ENCODE measurements at regions not wholly inside any gene's neighbourhood (a gene's known extent, or its start where the extent isn't known, plus 50 kb on each side); places are given as distances from the start of the nearest gene placed in this dataset.

DNA sequence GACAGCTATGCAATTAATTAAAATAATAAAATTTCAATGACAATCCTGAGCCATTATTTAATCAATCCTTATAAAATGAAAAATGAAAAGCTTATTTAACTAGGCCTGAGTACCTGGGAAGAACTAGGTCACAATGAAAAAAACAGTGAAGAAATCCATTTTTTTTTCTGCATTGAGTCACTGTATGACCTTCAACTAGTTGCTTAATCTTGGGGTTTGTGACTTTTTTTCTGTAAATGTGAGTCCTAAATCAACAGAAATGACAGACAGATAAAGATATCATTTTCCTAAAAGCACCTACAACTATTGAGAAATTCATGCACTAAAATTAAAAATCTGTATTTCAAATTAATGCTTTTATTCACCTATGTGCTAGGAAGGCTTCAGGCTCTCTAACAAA is 96.8 kb downstream of the TMEM26 start:
- Histone ChIP-seq H3K9me3 (ENCODE audit: control extremely low read depth in 1 of 5, control insufficient read depth in 4 of 5, insufficient read depth in 2 of 5, low read depth in 1 of 5, low read length in 4 of 5) (no peaks in the 10 kb centered on the region), H3K4me1 (ENCODE audit: control extremely low read depth in 1 of 4, control insufficient read depth in 4 of 4, insufficient read depth in 4 of 4, low read length in 3 of 4) (no peaks in the 10 kb centered on the region), H3K4me3 (ENCODE audit: control insufficient read depth in 1 of 7, extremely low read depth in 1 of 7, insufficient read depth in 4 of 7, low read depth in 2 of 7, low read length in 6 of 7) (no peak overlapping the region), H3K27me3 (replicated peaks in 2 of 5; ENCODE audit: control insufficient read depth in 4 of 5, insufficient read depth in 5 of 5, low read length in 4 of 5) (no peaks in the 10 kb centered on the region), H3K27ac (ENCODE audit: insufficient read depth in 1 of 2, low read depth in 1 of 2, low read length in 2 of 2, poor library complexity in 1 of 2, severe bottlenecking in 2 of 2) (no peak overlapping the region), H3K36me3 (ENCODE audit: control insufficient read depth in 4 of 4, insufficient read depth in 4 of 4, low read length in 3 of 4) (no peaks in the 10 kb centered on the region)
- no peak for DNase-seq
- CTCF ChIA-PET = no interaction called here
- POLR2A ChIA-PET = no interaction called here

DNA sequence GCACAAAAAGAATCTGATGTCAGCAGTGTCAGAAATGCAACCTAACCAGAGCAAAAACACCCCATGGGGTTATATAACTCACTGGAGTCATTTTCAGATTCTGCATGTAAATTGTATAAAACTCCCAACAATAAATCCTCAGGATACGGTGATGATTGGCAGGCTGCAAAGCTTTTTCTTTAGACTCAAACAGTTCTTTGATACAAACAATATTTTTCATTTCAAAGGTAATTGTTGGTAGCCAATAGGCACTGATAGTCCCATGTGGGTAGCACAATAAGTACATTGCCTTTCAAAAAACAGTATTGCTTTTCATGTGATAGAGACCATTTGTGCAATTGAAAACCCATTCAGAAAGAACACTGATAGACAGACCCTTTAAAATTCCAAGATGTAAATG is 98.0 kb downstream of the TMEM26 start:
- no peak overlapping the region for H3K27ac ChIP-seq (ENCODE audit: insufficient read depth in 1 of 2, low read depth in 1 of 2, low read length in 2 of 2, poor library complexity in 1 of 2, severe bottlenecking in 2 of 2)
- H3K27me3 ChIP-seq (replicated peaks in 2 of 5; ENCODE audit: control insufficient read depth in 4 of 5, insufficient read depth in 5 of 5, low read length in 4 of 5) = no peaks in the 10 kb centered on the region
- no peaks in the 10 kb centered on the region for H3K36me3 ChIP-seq (ENCODE audit: control insufficient read depth in 4 of 4, insufficient read depth in 4 of 4, low read length in 3 of 4)
- H3K4me1 ChIP-seq (ENCODE audit: control extremely low read depth in 1 of 4, control insufficient read depth in 4 of 4, insufficient read depth in 4 of 4, low read length in 3 of 4) = no peaks in the 10 kb centered on the region
- WGBS (ENCODE audit: insufficient coverage) = no CpG with 5 or more reads among the region's 1 CpG
- ChIA-PET CTCF (no interaction called here), POLR2A (no interaction called here)
- DNase-seq = no peak
- no peaks in the 10 kb centered on the region for H3K9me3 ChIP-seq (ENCODE audit: control extremely low read depth in 1 of 5, control insufficient read depth in 4 of 5, insufficient read depth in 2 of 5, low read depth in 1 of 5, low read length in 4 of 5)
- no peak overlapping the region for H3K4me3 ChIP-seq (ENCODE audit: control insufficient read depth in 1 of 7, extremely low read depth in 1 of 7, insufficient read depth in 4 of 7, low read depth in 2 of 7, low read length in 6 of 7)

- Histone ChIP-seq H3K27me3 (replicated peaks in 2 of 5; ENCODE audit: control insufficient read depth in 4 of 5, insufficient read depth in 5 of 5, low read length in 4 of 5) (no peaks in the 10 kb centered on the region), H3K4me1 (ENCODE audit: control extremely low read depth in 1 of 4, control insufficient read depth in 4 of 4, insufficient read depth in 4 of 4, low read length in 3 of 4) (no peaks in the 10 kb centered on the region), H3K36me3 (ENCODE audit: control insufficient read depth in 4 of 4, insufficient read depth in 4 of 4, low read length in 3 of 4) (no peaks in the 10 kb centered on the region), H3K4me3 (ENCODE audit: control insufficient read depth in 1 of 7, extremely low read depth in 1 of 7, insufficient read depth in 4 of 7, low read depth in 2 of 7, low read length in 6 of 7) (no peak overlapping the region), H3K9me3 (ENCODE audit: control extremely low read depth in 1 of 5, control insufficient read depth in 4 of 5, insufficient read depth in 2 of 5, low read depth in 1 of 5, low read length in 4 of 5) (no peaks in the 10 kb centered on the region), H3K27ac (ENCODE audit: insufficient read depth in 1 of 2, low read depth in 1 of 2, low read length in 2 of 2, poor library complexity in 1 of 2, severe bottlenecking in 2 of 2) (no peak overlapping the region)
- ChIA-PET POLR2A (no interaction called here), CTCF (no interaction called here)
- DNase-seq = no peak
- no CpG with 5 or more reads among the region's 2 CpGs for WGBS (ENCODE audit: insufficient coverage)
These were observed 98.7 kb downstream of the TMEM26 start for GRCh38 chr10:61354401-61354975.

DNA sequence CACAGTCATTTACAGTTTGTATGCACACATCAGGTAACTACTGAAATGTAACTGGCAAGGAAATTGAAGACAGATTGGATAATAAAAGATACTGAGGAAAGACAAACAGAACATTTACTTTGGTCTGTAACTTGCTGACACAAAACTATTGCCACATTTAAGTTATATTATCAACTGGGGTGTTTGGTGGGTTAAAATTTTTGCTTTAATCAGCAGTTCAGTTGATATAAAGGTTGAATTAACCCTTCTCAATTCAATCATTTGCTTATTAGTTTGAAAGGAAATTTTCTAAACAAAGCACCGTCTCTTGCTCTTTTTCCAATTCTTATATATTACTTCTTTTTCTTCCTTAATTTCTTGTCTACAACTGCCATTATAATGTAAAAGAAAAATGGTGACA is 102.4 kb downstream of the TMEM26 start:
- Histone ChIP-seq H3K36me3 (ENCODE audit: control insufficient read depth in 4 of 4, insufficient read depth in 4 of 4, low read length in 3 of 4) (no peaks in the 10 kb centered on the region), H3K27ac (ENCODE audit: insufficient read depth in 1 of 2, low read depth in 1 of 2, low read length in 2 of 2, poor library complexity in 1 of 2, severe bottlenecking in 2 of 2) (no peak overlapping the region), H3K27me3 (replicated peaks in 2 of 5; ENCODE audit: control insufficient read depth in 4 of 5, insufficient read depth in 5 of 5, low read length in 4 of 5) (no peaks in the 10 kb centered on the region), H3K9me3 (ENCODE audit: control extremely low read depth in 1 of 5, control insufficient read depth in 4 of 5, insufficient read depth in 2 of 5, low read depth in 1 of 5, low read length in 4 of 5) (no peaks in the 10 kb centered on the region), H3K4me3 (ENCODE audit: control insufficient read depth in 1 of 7, extremely low read depth in 1 of 7, insufficient read depth in 4 of 7, low read depth in 2 of 7, low read length in 6 of 7) (no peak overlapping the region), H3K4me1 (ENCODE audit: control extremely low read depth in 1 of 4, control insufficient read depth in 4 of 4, insufficient read depth in 4 of 4, low read length in 3 of 4) (no peaks in the 10 kb centered on the region)
- WGBS (ENCODE audit: insufficient coverage) = no CpG with 5 or more reads among the region's 1 CpG
- no peak for DNase-seq
- POLR2A ChIA-PET = no interaction called here
- CTCF ChIA-PET = no interaction called here

DNA sequence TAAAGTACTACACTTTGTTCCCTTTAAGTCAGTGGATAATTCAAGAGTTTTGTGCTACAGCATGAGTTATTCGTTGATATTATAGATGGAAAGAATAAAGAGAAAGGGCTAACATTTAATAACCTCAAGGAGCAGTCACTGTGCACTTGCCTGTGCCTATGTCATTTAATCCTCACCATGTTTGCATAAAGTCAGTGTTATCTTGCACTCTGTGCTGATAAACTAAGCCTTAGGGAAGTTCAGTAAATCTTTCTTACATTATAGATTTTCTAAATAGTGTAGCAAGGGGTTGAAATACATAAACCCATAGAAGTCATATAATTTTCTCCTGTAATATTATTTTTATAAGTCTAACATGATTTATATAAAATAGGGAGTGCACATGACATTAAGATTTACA is 103.1 kb downstream of the TMEM26 start:
- Histone ChIP-seq H3K4me3 (ENCODE audit: control insufficient read depth in 1 of 7, extremely low read depth in 1 of 7, insufficient read depth in 4 of 7, low read depth in 2 of 7, low read length in 6 of 7) (no peak overlapping the region), H3K36me3 (ENCODE audit: control insufficient read depth in 4 of 4, insufficient read depth in 4 of 4, low read length in 3 of 4) (no peaks in the 10 kb centered on the region), H3K27me3 (replicated peaks in 2 of 5; ENCODE audit: control insufficient read depth in 4 of 5, insufficient read depth in 5 of 5, low read length in 4 of 5) (no peaks in the 10 kb centered on the region), H3K9me3 (ENCODE audit: control extremely low read depth in 1 of 5, control insufficient read depth in 4 of 5, insufficient read depth in 2 of 5, low read depth in 1 of 5, low read length in 4 of 5) (no peaks in the 10 kb centered on the region), H3K4me1 (ENCODE audit: control extremely low read depth in 1 of 4, control insufficient read depth in 4 of 4, insufficient read depth in 4 of 4, low read length in 3 of 4) (no peaks in the 10 kb centered on the region), H3K27ac (ENCODE audit: insufficient read depth in 1 of 2, low read depth in 1 of 2, low read length in 2 of 2, poor library complexity in 1 of 2, severe bottlenecking in 2 of 2) (no peak overlapping the region)
- no CpG with 5 or more reads among the region's 1 CpG for WGBS (ENCODE audit: insufficient coverage)
- CTCF ChIA-PET = interaction anchor here (0.6 to 0.7 kb wide), 2 partner anchors 287 to 679 kb away, joined by 3 read pairs; no protein-coding TSS in a partner anchor
- POLR2A ChIA-PET = no interaction called here
- DNase-seq = no peak

DNA sequence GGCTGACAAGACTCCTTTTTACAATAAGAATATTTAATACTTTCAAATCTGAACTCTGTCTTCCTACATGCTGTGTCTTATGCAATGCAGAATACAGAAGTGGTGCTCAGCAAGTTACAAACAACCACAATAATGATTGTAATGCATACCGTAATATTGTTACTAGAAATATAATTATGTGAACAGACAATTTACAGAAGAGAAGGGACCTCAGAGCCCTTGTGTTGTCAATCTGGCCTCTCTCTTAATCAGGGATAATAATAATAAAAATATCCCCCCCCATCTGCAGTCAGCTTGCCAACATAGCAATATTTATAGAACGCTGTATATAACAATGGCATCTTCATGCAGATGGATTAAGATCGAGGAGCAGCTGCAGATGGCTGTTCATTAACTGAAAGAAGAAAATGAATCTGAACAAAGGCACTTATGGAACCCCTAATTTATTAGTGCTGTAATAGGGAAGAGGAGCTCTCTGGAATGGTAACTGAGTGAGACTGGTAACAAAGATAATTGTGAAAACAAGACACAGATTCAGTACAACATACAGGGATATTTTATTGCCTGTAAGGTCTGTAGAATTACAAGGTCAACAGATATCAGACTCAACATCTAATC is 106.3 kb downstream of the TMEM26 start:
- WGBS (ENCODE audit: insufficient coverage) = no CpG with 5 or more reads among the region's 3 CpGs
- ChIA-PET POLR2A (no interaction called here), CTCF (no interaction called here)
- no peaks in the 10 kb centered on the region for H3K4me1 ChIP-seq (ENCODE audit: control extremely low read depth in 1 of 4, control insufficient read depth in 4 of 4, insufficient read depth in 4 of 4, low read length in 3 of 4)
- no peaks in the 10 kb centered on the region for H3K9me3 ChIP-seq (ENCODE audit: control extremely low read depth in 1 of 5, control insufficient read depth in 4 of 5, insufficient read depth in 2 of 5, low read depth in 1 of 5, low read length in 4 of 5)
- no peaks in the 10 kb centered on the region for H3K27me3 ChIP-seq (replicated peaks in 2 of 5; ENCODE audit: control insufficient read depth in 4 of 5, insufficient read depth in 5 of 5, low read length in 4 of 5)
- no peak for DNase-seq
- H3K4me3 ChIP-seq (ENCODE audit: control insufficient read depth in 1 of 7, extremely low read depth in 1 of 7, insufficient read depth in 4 of 7, low read depth in 2 of 7, low read length in 6 of 7) = no peak overlapping the region
- H3K36me3 ChIP-seq (ENCODE audit: control insufficient read depth in 4 of 4, insufficient read depth in 4 of 4, low read length in 3 of 4) = no peaks in the 10 kb centered on the region
- H3K27ac ChIP-seq (ENCODE audit: insufficient read depth in 1 of 2, low read depth in 1 of 2, low read length in 2 of 2, poor library complexity in 1 of 2, severe bottlenecking in 2 of 2) = no peak overlapping the region

GRCh38 chr10:61343796-61344195 is 109.4 kb downstream of the TMEM26 start:
- Histone ChIP-seq H3K36me3 (ENCODE audit: control insufficient read depth in 4 of 4, insufficient read depth in 4 of 4, low read length in 3 of 4) (no peaks in the 10 kb centered on the region), H3K9me3 (ENCODE audit: control extremely low read depth in 1 of 5, control insufficient read depth in 4 of 5, insufficient read depth in 2 of 5, low read depth in 1 of 5, low read length in 4 of 5) (no peaks in the 10 kb centered on the region), H3K4me1 (ENCODE audit: control extremely low read depth in 1 of 4, control insufficient read depth in 4 of 4, insufficient read depth in 4 of 4, low read length in 3 of 4) (no peaks in the 10 kb centered on the region), H3K4me3 (ENCODE audit: control insufficient read depth in 1 of 7, extremely low read depth in 1 of 7, insufficient read depth in 4 of 7, low read depth in 2 of 7, low read length in 6 of 7) (no peak overlapping the region), H3K27me3 (replicated peaks in 2 of 5; ENCODE audit: control insufficient read depth in 4 of 5, insufficient read depth in 5 of 5, low read length in 4 of 5) (no peaks in the 10 kb centered on the region), H3K27ac (ENCODE audit: insufficient read depth in 1 of 2, low read depth in 1 of 2, low read length in 2 of 2, poor library complexity in 1 of 2, severe bottlenecking in 2 of 2) (no peak overlapping the region)
- ChIA-PET POLR2A (no interaction called here), CTCF (no interaction called here)
- WGBS (ENCODE audit: insufficient coverage) = 100% methylated on average over 1 of the region's 3 CpGs
- DNase-seq = no peak
